Esophagus muscularis mucosa (tissue), 4 donors: ENCODE measurements at regions not wholly inside any gene's neighbourhood (a gene's known extent, or its start where the extent isn't known, plus 50 kb on each side); places are given as distances from the start of the nearest gene placed in this dataset.
A peak's percentile ranks its signal among the peaks of the same experiment; 100 is the strongest.

Source experiments
- DNase-seq: peaks from one replicate; pipeline ENCODE4 v3.0.0-alpha.2; 2017; ENCODE audit errors: extremely low spot score
- H3K27ac ChIP-seq, 4 donors: fragments of 200-600 bp; sonication (generic); replicated peaks in 1 of 4; 1 replicate in 3 of 4; 2 replicates in 1 of 4; pipeline ENCODE4 v1.5.1; 2016 to 2019; ENCODE audit warnings: mild to moderate bottlenecking in 1 of 4
- H3K27me3 ChIP-seq, 4 donors: fragments of 200-600 bp; sonication (generic); one replicate each; pipeline versions ENCODE4 v1.5.1 to v1.6.0; 2016 to 2019
- H3K36me3 ChIP-seq, 4 donors: fragments of 200-600 bp; sonication (generic); one replicate each; pipeline ENCODE4 v1.5.1; 2016 to 2019
- H3K4me1 ChIP-seq, 4 donors: fragments of 200-600 bp; sonication (generic); one replicate each; pipeline ENCODE4 v1.5.1; 2016 to 2019
- H3K4me3 ChIP-seq, 4 donors: fragments of 200-600 bp; sonication (generic); 1 replicate in 2 of 4; 2 replicates in 2 of 4; pipeline ENCODE4 v1.5.1; 2016 to 2019; ENCODE audit warnings: mild to moderate bottlenecking in 4 of 4, moderate library complexity in 1 of 4
- H3K9me3 ChIP-seq, 4 donors: fragments of 200-600 bp; sonication (generic); 1 replicate in 3 of 4; 2 replicates in 1 of 4; pipeline ENCODE4 v1.5.1; 2016 to 2019
- EP300 ChIP-seq: sonication (generic); formaldehyde crosslinking; IDR thresholded peaks from one replicate; pipeline ENCODE4 v1.6.1; 2017; ENCODE audit warnings: antibody characterized with exemption
- POLR2A ChIP-seq: fragments of 450-650 bp; IDR thresholded peaks from one replicate; pipeline ENCODE4 v1.6.1; 2017; ENCODE audit warnings: antibody characterized with exemption, moderate library complexity, mild to moderate bottlenecking, low read depth
- POLR2AphosphoS5 ChIP-seq, 2 donors: sonication (generic); formaldehyde crosslinking; IDR thresholded peaks; one replicate each; pipeline ENCODE4 v1.6.1; 2017; ENCODE audit warnings: antibody characterized with exemption in 2 of 2
- WGBS: methylation state at CpG from one replicate; pipeline ENCODE4 v1.1.5; 2018; 5-methylcytosine and 5-hydroxymethylcytosine counted together
- intact Hi-C: fragments of 100-400 bp; cut with DNase I; formaldehyde crosslinking; loops from one replicate; pipeline ENCODE4 v1.15.1; 2023
- TF ChIP-seq, protein P1 (sequence below), 3 experiments: fragments of 200-600 bp in 2 of 3; fragments of 450-650 bp in 1 of 3; sonication (generic) in 2 of 3; IDR thresholded peaks; one replicate each; pipeline ENCODE4 v1.5.1; 2017 to 2019; ENCODE audit warnings: antibody characterized with exemption in 3 of 3, mild to moderate bottlenecking in 2 of 3, moderate library complexity in 1 of 3

DNA sequence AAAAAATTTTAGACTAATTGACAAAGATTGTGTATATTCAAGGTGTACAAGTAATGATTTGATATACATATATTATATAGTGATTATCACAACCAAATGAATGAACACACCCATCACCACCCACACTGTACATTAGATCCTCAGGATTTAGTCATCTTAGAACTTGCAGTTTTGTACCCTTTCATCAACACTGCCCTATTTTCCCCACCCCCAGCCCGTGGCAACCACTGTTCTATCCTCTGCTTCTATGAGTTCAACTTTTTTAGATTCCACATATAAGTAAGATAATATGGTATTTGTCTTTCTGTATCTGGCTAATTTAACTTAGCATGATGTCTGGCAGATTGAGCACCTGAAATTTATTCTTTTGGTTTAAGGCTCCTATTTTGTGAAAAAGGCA, 173.6 kb downstream of the IER5 start:
- WGBS = 57% methylated on average over 1 of the region's 1 CpG
- H3K4me3 ChIP-seq = no peak overlapping the region
- H3K4me1 ChIP-seq = no peaks in the 10 kb centered on the region
- TF ChIP-seq EP300 (no peak), POLR2AphosphoS5 (IDR thresholded peaks at IDR 0.05) (no peak), POLR2A (no peak)
- TF ChIP-seq, protein P1, sequence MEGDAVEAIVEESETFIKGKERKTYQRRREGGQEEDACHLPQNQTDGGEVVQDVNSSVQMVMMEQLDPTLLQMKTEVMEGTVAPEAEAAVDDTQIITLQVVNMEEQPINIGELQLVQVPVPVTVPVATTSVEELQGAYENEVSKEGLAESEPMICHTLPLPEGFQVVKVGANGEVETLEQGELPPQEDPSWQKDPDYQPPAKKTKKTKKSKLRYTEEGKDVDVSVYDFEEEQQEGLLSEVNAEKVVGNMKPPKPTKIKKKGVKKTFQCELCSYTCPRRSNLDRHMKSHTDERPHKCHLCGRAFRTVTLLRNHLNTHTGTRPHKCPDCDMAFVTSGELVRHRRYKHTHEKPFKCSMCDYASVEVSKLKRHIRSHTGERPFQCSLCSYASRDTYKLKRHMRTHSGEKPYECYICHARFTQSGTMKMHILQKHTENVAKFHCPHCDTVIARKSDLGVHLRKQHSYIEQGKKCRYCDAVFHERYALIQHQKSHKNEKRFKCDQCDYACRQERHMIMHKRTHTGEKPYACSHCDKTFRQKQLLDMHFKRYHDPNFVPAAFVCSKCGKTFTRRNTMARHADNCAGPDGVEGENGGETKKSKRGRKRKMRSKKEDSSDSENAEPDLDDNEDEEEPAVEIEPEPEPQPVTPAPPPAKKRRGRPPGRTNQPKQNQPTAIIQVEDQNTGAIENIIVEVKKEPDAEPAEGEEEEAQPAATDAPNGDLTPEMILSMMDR (IDR thresholded peaks at IDR 0.05) = no peak
- peaks cover 0 to 14% (median 0%) of the 10 kb centered on the region in 4 donors for H3K27me3 ChIP-seq
- H3K36me3 ChIP-seq = no peaks in the 10 kb centered on the region
- no peak for DNase-seq
- H3K9me3 ChIP-seq = peaks cover 0 to 7% (median 0%) of the 10 kb centered on the region in 4 donors
- intact Hi-C loops = no loop called here
- no peak overlapping the region for H3K27ac ChIP-seq

DNA sequence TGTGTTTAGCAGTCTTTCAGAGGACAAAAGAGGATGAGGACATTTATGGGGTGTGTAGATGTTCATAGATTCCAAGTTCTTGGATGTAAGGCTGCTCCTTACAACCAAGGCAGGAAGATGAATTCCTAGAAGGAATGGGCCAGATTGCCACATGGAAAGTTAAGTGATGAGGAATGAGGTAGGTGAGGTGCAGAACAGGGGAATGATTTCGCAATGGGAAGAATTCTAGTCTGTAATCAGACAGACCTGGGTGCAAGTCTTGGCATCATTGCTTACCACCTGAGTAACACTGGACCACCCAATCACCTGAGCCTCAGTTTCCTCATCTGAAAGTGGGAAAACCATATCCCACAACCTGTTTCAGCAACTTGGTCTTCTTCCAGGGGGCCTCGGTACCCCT, 174.9 kb downstream of the IER5 start:
- H3K27me3 ChIP-seq = peaks cover 0 to 10% (median 0%) of the 10 kb centered on the region in 4 donors
- 97% methylated on average over 2 of the region's 2 CpGs for WGBS
- H3K36me3 ChIP-seq = no peaks in the 10 kb centered on the region
- TF ChIP-seq, protein P1 (IDR thresholded peaks at IDR 0.05) = no peak
- no peak for TF ChIP-seq POLR2A
- TF ChIP-seq EP300 = no peak
- no peak for TF ChIP-seq POLR2AphosphoS5 (IDR thresholded peaks at IDR 0.05)
- H3K4me1 ChIP-seq = no peaks in the 10 kb centered on the region
- peaks cover 0 to 7% (median 0%) of the 10 kb centered on the region in 4 donors for H3K9me3 ChIP-seq
- DNase-seq = no peak
- no peak overlapping the region for H3K27ac ChIP-seq
- H3K4me3 ChIP-seq = no peak overlapping the region
- intact Hi-C loops = no loop called here

DNA sequence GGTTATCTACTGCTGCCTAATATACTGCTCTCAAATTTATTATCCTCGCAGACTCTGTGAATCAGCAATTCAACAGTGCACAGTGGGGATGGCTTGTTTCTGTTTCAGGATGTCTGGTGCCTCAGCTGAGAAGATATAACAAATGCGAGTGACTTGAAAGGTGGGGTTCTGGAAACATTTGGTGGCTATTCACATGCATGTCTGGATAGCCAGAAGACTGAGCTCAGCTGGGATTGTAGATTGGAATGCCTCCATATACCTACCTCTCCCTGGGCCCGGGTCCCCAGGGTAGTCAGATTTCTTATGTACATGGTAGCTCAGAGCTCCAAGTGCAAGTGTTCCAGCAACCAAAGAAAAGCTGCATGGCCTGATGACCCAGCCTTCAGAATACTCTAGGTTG, 176.3 kb downstream of the IER5 start:
- intact Hi-C loops = no loop called here

DNA sequence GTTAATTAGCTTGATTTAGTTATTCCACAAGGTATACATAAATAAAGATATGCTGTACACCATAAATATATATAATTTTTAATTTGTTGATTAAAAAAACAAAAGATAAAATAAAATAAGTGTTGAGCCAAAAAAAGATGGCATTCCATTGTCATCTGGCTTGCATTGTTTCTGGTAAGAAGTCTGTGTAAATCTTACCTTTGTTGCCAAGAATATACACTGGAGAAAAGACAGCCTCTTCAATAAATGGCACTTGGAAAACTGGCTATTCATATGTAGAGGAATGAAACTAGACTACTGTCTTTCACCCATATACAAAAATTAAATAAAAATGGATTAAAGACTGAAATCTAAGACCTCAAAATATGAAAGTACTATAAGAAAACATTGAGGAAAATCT, 196.5 kb downstream of the IER5 start:
- Histone ChIP-seq H3K9me3 (peaks cover 0 to 28% (median 19%) of the 10 kb centered on the region in 4 donors), H3K36me3 (no peaks in the 10 kb centered on the region)

More for the DNA sequence above, 176.3 kb downstream of the IER5 start:
- TF ChIP-seq EP300 (no peak), POLR2A (no peak), POLR2AphosphoS5 (IDR thresholded peaks at IDR 0.05) (no peak)
- TF ChIP-seq, protein P1 (IDR thresholded peaks at IDR 0.05) = no peak
- no peaks in the 10 kb centered on the region for H3K4me1 ChIP-seq
- peak; percentile 57 for DNase-seq
- H3K27me3 ChIP-seq = peaks cover 0 to 10% (median 0%) of the 10 kb centered on the region in 4 donors
- H3K36me3 ChIP-seq = no peaks in the 10 kb centered on the region
- peaks cover 0 to 7% (median 0%) of the 10 kb centered on the region in 4 donors for H3K9me3 ChIP-seq
- no peak overlapping the region for H3K4me3 ChIP-seq
- H3K27ac ChIP-seq = no peak overlapping the region
- WGBS = 69% methylated on average over 3 of the region's 3 CpGs

More for the DNA sequence above, 196.5 kb downstream of the IER5 start:
- Histone ChIP-seq H3K27me3 (no peaks in the 10 kb centered on the region), H3K27ac (no peak overlapping the region), H3K4me1 (no peaks in the 10 kb centered on the region), H3K4me3 (no peak overlapping the region)
- intact Hi-C loops = no loop called here
- DNase-seq = no peak
- TF ChIP-seq, protein P1 (IDR thresholded peaks at IDR 0.05) = no peak
- TF ChIP-seq POLR2A (no peak), EP300 (no peak), POLR2AphosphoS5 (IDR thresholded peaks at IDR 0.05) (no peak)
